ENCODE measurements at regions not wholly inside any gene's neighbourhood (a gene's known extent, or its start where the extent isn't known, plus 50 kb on each side); places are given as distances from the start of the nearest gene placed in this dataset.

DNA sequence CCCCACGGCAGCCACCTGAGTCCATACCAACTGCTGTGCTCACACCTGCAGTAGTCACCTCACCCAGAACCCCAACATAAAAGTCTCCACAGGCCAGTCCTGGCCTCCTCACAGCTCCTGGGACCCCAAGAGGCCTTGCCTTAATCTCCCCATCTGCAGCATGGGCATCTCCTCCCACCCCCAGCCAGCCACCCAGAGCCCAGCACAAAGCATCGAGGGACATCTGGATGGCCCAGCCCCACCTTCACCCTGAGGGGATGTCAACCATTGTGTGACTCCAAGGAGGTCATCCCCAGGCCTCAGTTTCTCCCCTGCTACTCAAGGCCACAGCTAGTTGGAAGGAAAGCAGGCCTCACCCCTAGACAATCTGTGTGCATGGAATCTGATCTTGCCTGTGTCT is 1775.3 kb downstream of the TP53TG3F start:
- H3K27me3 ChIP-seq (ENCODE audit: control insufficient read depth, insufficient read depth, low read length) = no peaks in the 10 kb centered on the region
- TF ChIP-seq SIN3A (IDR thresholded peaks at IDR 0.05; ENCODE audit: borderline replicate concordance, insufficient read depth, low read depth, low read length) (no peak), TCF7L2 (IDR thresholded peaks at IDR 0.05; ENCODE audit: low read depth, low read length) (no peak), POLR2AphosphoS5 (IDR thresholded peaks at IDR 0.05; ENCODE audit: low read depth, low read length) (no peak)
- TF ChIP-seq, protein P1, sequence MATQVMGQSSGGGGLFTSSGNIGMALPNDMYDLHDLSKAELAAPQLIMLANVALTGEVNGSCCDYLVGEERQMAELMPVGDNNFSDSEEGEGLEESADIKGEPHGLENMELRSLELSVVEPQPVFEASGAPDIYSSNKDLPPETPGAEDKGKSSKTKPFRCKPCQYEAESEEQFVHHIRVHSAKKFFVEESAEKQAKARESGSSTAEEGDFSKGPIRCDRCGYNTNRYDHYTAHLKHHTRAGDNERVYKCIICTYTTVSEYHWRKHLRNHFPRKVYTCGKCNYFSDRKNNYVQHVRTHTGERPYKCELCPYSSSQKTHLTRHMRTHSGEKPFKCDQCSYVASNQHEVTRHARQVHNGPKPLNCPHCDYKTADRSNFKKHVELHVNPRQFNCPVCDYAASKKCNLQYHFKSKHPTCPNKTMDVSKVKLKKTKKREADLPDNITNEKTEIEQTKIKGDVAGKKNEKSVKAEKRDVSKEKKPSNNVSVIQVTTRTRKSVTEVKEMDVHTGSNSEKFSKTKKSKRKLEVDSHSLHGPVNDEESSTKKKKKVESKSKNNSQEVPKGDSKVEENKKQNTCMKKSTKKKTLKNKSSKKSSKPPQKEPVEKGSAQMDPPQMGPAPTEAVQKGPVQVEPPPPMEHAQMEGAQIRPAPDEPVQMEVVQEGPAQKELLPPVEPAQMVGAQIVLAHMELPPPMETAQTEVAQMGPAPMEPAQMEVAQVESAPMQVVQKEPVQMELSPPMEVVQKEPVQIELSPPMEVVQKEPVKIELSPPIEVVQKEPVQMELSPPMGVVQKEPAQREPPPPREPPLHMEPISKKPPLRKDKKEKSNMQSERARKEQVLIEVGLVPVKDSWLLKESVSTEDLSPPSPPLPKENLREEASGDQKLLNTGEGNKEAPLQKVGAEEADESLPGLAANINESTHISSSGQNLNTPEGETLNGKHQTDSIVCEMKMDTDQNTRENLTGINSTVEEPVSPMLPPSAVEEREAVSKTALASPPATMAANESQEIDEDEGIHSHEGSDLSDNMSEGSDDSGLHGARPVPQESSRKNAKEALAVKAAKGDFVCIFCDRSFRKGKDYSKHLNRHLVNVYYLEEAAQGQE (IDR thresholded peaks at IDR 0.05; ENCODE audit: insufficient read depth in 1 of 2, low read depth in 2 of 2, low read length in 1 of 2) = no peak
- TF ChIP-seq, protein P2, sequence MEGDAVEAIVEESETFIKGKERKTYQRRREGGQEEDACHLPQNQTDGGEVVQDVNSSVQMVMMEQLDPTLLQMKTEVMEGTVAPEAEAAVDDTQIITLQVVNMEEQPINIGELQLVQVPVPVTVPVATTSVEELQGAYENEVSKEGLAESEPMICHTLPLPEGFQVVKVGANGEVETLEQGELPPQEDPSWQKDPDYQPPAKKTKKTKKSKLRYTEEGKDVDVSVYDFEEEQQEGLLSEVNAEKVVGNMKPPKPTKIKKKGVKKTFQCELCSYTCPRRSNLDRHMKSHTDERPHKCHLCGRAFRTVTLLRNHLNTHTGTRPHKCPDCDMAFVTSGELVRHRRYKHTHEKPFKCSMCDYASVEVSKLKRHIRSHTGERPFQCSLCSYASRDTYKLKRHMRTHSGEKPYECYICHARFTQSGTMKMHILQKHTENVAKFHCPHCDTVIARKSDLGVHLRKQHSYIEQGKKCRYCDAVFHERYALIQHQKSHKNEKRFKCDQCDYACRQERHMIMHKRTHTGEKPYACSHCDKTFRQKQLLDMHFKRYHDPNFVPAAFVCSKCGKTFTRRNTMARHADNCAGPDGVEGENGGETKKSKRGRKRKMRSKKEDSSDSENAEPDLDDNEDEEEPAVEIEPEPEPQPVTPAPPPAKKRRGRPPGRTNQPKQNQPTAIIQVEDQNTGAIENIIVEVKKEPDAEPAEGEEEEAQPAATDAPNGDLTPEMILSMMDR (IDR thresholded peaks at IDR 0.05) = no peak
- no peaks in the 10 kb centered on the region for H3K4me1 ChIP-seq (ENCODE audit: control insufficient read depth, insufficient read depth, low read length)
- H3K27ac ChIP-seq (ENCODE audit: low read length) = no peak overlapping the region
- H3K4me3 ChIP-seq (ENCODE audit: low read depth in 2 of 2, low read length in 2 of 2) = no peak overlapping the region
- no peaks in the 10 kb centered on the region for H3K36me3 ChIP-seq (ENCODE audit: control insufficient read depth, insufficient read depth, low read length)
- ATAC-seq (no peak), DNase-seq (ENCODE audit: low read depth, low spot score) (no peak)
- BruUV-seq (replicated peaks) = no TSS peak
- intact Hi-C loops (cut with micrococcal nuclease; ENCODE audit: unreplicated experiment) (no loop called here), in situ Hi-C loops (cut with HindIII; ENCODE audit: low pct_unique_long_range_greater_than_20kb, low sequenced_read_pairs) (no loop called here)
- H3K9me3 ChIP-seq (ENCODE audit: control insufficient read depth, insufficient read depth, low read depth, low read length) = no peaks in the 10 kb centered on the region
- ChIA-PET POLR2A (no interaction called here), CTCF (no interaction called here)

DNA sequence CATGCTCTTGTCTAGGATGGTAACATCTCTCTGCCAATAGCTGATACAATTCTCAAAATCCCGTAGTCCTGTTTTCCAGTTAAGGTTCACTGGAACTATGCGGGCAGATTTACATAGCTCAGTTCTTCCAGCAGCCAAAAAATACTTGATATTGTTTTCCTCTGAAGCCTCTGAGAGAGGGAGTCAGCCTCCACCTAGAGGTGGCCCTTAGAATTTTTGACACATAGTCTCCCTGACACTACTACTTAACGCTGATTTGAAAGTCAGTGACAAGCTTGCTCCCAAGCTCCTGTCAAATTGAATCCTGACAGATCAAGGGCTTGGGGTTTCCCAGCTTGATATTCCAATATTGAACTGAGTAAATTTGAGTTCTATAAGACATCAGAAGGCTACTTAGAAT is 1780.1 kb downstream of the TP53TG3F start:
- H3K9me3 ChIP-seq (ENCODE audit: control insufficient read depth, insufficient read depth, low read depth, low read length) = no peaks in the 10 kb centered on the region
- no peak for TF ChIP-seq SIN3A (IDR thresholded peaks at IDR 0.05; ENCODE audit: borderline replicate concordance, insufficient read depth, low read depth, low read length)
- TF ChIP-seq, protein P1 (IDR thresholded peaks at IDR 0.05; ENCODE audit: insufficient read depth in 1 of 2, low read depth in 2 of 2, low read length in 1 of 2) = no peak
- no peak for TF ChIP-seq TCF7L2 (IDR thresholded peaks at IDR 0.05; ENCODE audit: low read depth, low read length)
- TF ChIP-seq, protein P2 (IDR thresholded peaks at IDR 0.05) = no peak
- no peaks in the 10 kb centered on the region for H3K36me3 ChIP-seq (ENCODE audit: control insufficient read depth, insufficient read depth, low read length)
- POLR2A ChIA-PET = no interaction called here
- no peaks in the 10 kb centered on the region for H3K27me3 ChIP-seq (ENCODE audit: control insufficient read depth, insufficient read depth, low read length)
- CTCF ChIA-PET = no interaction called here
- no peak for ATAC-seq
- no peak overlapping the region for H3K27ac ChIP-seq (ENCODE audit: low read length)
- in situ Hi-C loops (cut with HindIII; ENCODE audit: low pct_unique_long_range_greater_than_20kb, low sequenced_read_pairs) = no loop called here
- intact Hi-C loops (cut with micrococcal nuclease; ENCODE audit: unreplicated experiment) = no loop called here
- BruUV-seq (replicated peaks) = no TSS peak
- no peak for DNase-seq (ENCODE audit: low read depth, low spot score)
- H3K4me1 ChIP-seq (ENCODE audit: control insufficient read depth, insufficient read depth, low read length) = no peaks in the 10 kb centered on the region
- H3K4me3 ChIP-seq (ENCODE audit: low read depth in 2 of 2, low read length in 2 of 2) = no peak overlapping the region

All from Panc1 (cell line).